ENCODE measurements at regions not wholly inside any gene's neighbourhood (a gene's known extent, or its start where the extent isn't known, plus 50 kb on each side); places are given as distances from the start of the nearest gene placed in this dataset.

- Histone ChIP-seq H3K14ac (ENCODE audit: insufficient read length) (no peak overlapping the region), H3K56ac (replicated peaks; ENCODE audit: insufficient read length, low read depth, low read length) (no peak overlapping the region), H3K23me2 (ENCODE audit: low read depth, low read length) (no peaks in the 10 kb centered on the region), H3K9ac (replicated peaks in 1 of 4; ENCODE audit: extremely low read depth in 1 of 4, low read depth in 3 of 4, low read length in 3 of 4) (no peak overlapping the region), H2AFZ (ENCODE audit: low read length) (no peak overlapping the region), H4K8ac (ENCODE audit: extremely low read depth, insufficient read depth, low read length) (peak overlapping the region; percentile 39; the same call in 1 of the 2 replicates), H3K4me2 (ENCODE audit: insufficient read depth in 1 of 2, low read depth in 2 of 2, low read length in 2 of 2) (no peak overlapping the region), H2AK5ac (ENCODE audit: low read depth, low read length) (no peak overlapping the region), H2BK5ac (ENCODE audit: low read depth, low read length) (no peak overlapping the region), H2BK15ac (ENCODE audit: low read length) (no peak overlapping the region), H3K79me1 (ENCODE audit: low read depth, low read length) (peaks cover 2% of the 10 kb centered on the region; the same call in 1 of the 2 replicates), H3K23ac (ENCODE audit: insufficient read length) (no peak overlapping the region), H3K36me3 (ENCODE audit: control insufficient read depth in 2 of 4, insufficient read depth in 4 of 4, low read length in 3 of 4) (no peaks in the 10 kb centered on the region), H4K20me1 (replicated peaks in 1 of 2; ENCODE audit: control insufficient read depth in 1 of 2, insufficient read depth in 2 of 2, low read length in 2 of 2) (peaks cover 0 to 2% of the 10 kb centered on the region in 2 experiments), H3K18ac (ENCODE audit: extremely low read depth, low read length) (0 out of 2 replicates have a peak overlapping the region, but pooled peaks have one; percentile 73), H3K27me3 (replicated peaks in 1 of 4; ENCODE audit: control insufficient read depth in 3 of 4, extremely low read depth in 1 of 4, insufficient read depth in 3 of 4, low read length in 3 of 4) (no peaks in the 10 kb centered on the region), H2BK120ac (replicated peaks; ENCODE audit: low read depth, low read length) (no peak overlapping the region), H4K5ac (ENCODE audit: insufficient read length, low read depth, low read length) (no peak overlapping the region), H3K4me1 (replicated peaks in 1 of 4; ENCODE audit: control insufficient read depth in 3 of 4, insufficient read depth in 4 of 4, low read length in 3 of 4) (peaks cover 3 to 10% (median 8%) of the 10 kb centered on the region in 4 experiments), H2BK20ac (ENCODE audit: low read length) (no peak overlapping the region), H3K27ac (ENCODE audit: low read depth, low read length) (no peak overlapping the region), H3K79me2 (ENCODE audit: control insufficient read depth in 1 of 2, insufficient read depth in 2 of 2, low read length in 2 of 2) (0 out of 4 replicates have a peak, but pooled peaks cover 0 to 8% of the 10 kb centered on the region in 2 experiments), H3K4me3 (ENCODE audit: extremely low read depth in 1 of 4, insufficient read depth in 2 of 4, low read depth in 3 of 4, low read length in 4 of 4) (no peak overlapping the region), H2BK12ac (ENCODE audit: low read depth, low read length) (no peak overlapping the region), H4K91ac (replicated peaks; ENCODE audit: insufficient read length, low read length) (no peak overlapping the region), H3K4ac (replicated peaks; ENCODE audit: insufficient read length, low read depth, low read length) (peak overlapping the region; percentile 8), H3K9me3 (ENCODE audit: insufficient read depth in 2 of 2, low read depth in 1 of 2, low read length in 1 of 2) (no peaks in the 10 kb centered on the region)
- 91% methylated on average over 6 of the region's 6 CpGs; no CpG with 5 or more reads in 1 of the 2 experiments for WGBS, 2 experiments (ENCODE audit: extremely low coverage in 1 of 2, insufficient coverage in 1 of 2, insufficient read length in 1 of 2, insufficient replicate concordance in 2 of 2, low coverage in 1 of 2, low lambda C conversion rate in 2 of 2, missing lambda C conversion rate in 1 of 2)
- FAIRE-seq (no peak), DNase-seq (ENCODE audit: low read depth in 1 of 2, low spot score in 2 of 2) (no peak)
- CTCF ChIA-PET (ENCODE audit: partially characterized antibody), result interaction anchor here (1.2 kb wide), 1 partner anchor 49 kb away, joined by 3 read pairs; no protein-coding TSS in a partner anchor
- POLR2A ChIA-PET (ENCODE audit: partially characterized antibody), result no interaction called here
- no peak for TF ChIP-seq PHF8 (conservative IDR thresholded peaks at IDR 0.05; ENCODE audit: low read depth, low read length)
- no peak for TF ChIP-seq JUND (IDR thresholded peaks at IDR 0.05; ENCODE audit: low read length)
- TF ChIP-seq KDM1A (IDR thresholded peaks at IDR 0.05; ENCODE audit: borderline replicate concordance, low read length), result no peak
- TF ChIP-seq SP2 (IDR thresholded peaks at IDR 0.05; ENCODE audit: low read length), result no peak
- no peak for TF ChIP-seq RXRA (IDR thresholded peaks at IDR 0.05; ENCODE audit: insufficient read depth, low read depth, low read length)
- TF ChIP-seq RFX5 (IDR thresholded peaks at IDR 0.05; ENCODE audit: borderline replicate concordance, low read depth, low read length), result no peak
- no peak for TF ChIP-seq MAFK (IDR thresholded peaks at IDR 0.05; ENCODE audit: low read depth, low read length)
- TF ChIP-seq MAX (IDR thresholded peaks at IDR 0.05), result no peak
- TF ChIP-seq, protein P1, sequence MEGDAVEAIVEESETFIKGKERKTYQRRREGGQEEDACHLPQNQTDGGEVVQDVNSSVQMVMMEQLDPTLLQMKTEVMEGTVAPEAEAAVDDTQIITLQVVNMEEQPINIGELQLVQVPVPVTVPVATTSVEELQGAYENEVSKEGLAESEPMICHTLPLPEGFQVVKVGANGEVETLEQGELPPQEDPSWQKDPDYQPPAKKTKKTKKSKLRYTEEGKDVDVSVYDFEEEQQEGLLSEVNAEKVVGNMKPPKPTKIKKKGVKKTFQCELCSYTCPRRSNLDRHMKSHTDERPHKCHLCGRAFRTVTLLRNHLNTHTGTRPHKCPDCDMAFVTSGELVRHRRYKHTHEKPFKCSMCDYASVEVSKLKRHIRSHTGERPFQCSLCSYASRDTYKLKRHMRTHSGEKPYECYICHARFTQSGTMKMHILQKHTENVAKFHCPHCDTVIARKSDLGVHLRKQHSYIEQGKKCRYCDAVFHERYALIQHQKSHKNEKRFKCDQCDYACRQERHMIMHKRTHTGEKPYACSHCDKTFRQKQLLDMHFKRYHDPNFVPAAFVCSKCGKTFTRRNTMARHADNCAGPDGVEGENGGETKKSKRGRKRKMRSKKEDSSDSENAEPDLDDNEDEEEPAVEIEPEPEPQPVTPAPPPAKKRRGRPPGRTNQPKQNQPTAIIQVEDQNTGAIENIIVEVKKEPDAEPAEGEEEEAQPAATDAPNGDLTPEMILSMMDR (IDR thresholded peaks at IDR 0.05; ENCODE audit: control extremely low read depth in 1 of 3, insufficient read depth in 1 of 3, low read depth in 1 of 3, low read length in 3 of 3), result no peak
- TF ChIP-seq POLR2AphosphoS5 (IDR thresholded peaks at IDR 0.05; ENCODE audit: low read depth, low read length), result no peak
- no peak for TF ChIP-seq EZH2 (IDR thresholded peaks at IDR 0.05; ENCODE audit: low read depth, low read length, severe bottlenecking)
- no peak for TF ChIP-seq SIRT6 (IDR thresholded peaks at IDR 0.05; ENCODE audit: low read length)
These were observed 54.5 kb upstream of the GPI start for GRCh38 chr19:34310494-34310981.
